WERI-Rb-1 (cell line): ENCODE measurements at regions not wholly inside any gene's neighbourhood (a gene's known extent, or its start where the extent isn't known, plus 50 kb on each side); places are given as distances from the start of the nearest gene placed in this dataset.

Source experiments
- DNase-seq: peaks from one replicate; pipeline ENCODE4 v3.0.0-alpha.2; 2020
- H3K27ac ChIP-seq: fragments of 250-450 bp; sonication (Bioruptor Pico); 2 replicates; pipeline ENCODE4 v1.5.1; 2020; ENCODE audit warnings: mild to moderate bottlenecking, moderate library complexity
- H3K27me3 ChIP-seq: fragments of 250-450 bp; sonication (Bioruptor Pico); 2 replicates; pipeline ENCODE4 v1.5.1; 2021; ENCODE audit warnings: mild to moderate bottlenecking, low read depth, moderate library complexity; ENCODE audit not compliant: insufficient read depth, severe bottlenecking
- H3K36me3 ChIP-seq: fragments of 250-450 bp; sonication (Bioruptor Pico); 2 replicates; pipeline ENCODE4 v1.5.1; 2020; ENCODE audit warnings: mild to moderate bottlenecking, moderate library complexity
- H3K4me3 ChIP-seq: 2 replicates; pipeline ENCODE4 v1.5.1; 2011; ENCODE audit warnings: low read depth, mild to moderate bottlenecking, control low read depth, low read length
- H3K9me3 ChIP-seq: fragments of 250-450 bp; sonication (Bioruptor Pico); 2 replicates; pipeline ENCODE4 v1.5.1; 2021; ENCODE audit warnings: mild to moderate bottlenecking, moderate library complexity; ENCODE audit not compliant: severe bottlenecking
- TF ChIP-seq, protein P1 (sequence below): IDR thresholded peaks from 2 replicates; pipeline ENCODE4 v1.5.1; 2011; ENCODE audit warnings: low read depth, mild to moderate bottlenecking, control low read depth, inconsistent platforms, low read length

DNA sequence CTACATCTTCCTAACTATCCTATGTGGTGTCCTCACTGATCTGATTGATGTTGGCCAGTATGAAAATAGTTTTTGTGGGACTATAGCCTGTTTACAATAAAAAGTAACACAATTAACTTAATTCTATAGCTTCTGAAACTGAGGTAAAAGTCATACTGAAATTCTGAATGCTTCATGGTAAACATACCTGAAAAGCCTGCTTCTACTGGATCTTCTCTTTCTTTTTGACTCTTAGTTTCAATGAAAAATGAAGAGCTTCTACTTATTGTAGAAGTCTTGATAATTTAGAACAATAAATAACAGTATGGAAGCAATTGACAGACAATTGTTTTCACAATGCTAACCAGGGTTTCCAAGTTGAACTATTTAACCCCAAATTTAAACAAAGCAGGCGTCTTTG, 383.9 kb upstream of the MMS22L start:
- DNase-seq: no peak
- Histone ChIP-seq H3K27ac (no peak overlapping the region), H3K27me3 (no peaks in the 10 kb centered on the region), H3K9me3 (no peaks in the 10 kb centered on the region), H3K36me3 (no peaks in the 10 kb centered on the region), H3K4me3 (no peak overlapping the region)
- TF ChIP-seq, protein P1, sequence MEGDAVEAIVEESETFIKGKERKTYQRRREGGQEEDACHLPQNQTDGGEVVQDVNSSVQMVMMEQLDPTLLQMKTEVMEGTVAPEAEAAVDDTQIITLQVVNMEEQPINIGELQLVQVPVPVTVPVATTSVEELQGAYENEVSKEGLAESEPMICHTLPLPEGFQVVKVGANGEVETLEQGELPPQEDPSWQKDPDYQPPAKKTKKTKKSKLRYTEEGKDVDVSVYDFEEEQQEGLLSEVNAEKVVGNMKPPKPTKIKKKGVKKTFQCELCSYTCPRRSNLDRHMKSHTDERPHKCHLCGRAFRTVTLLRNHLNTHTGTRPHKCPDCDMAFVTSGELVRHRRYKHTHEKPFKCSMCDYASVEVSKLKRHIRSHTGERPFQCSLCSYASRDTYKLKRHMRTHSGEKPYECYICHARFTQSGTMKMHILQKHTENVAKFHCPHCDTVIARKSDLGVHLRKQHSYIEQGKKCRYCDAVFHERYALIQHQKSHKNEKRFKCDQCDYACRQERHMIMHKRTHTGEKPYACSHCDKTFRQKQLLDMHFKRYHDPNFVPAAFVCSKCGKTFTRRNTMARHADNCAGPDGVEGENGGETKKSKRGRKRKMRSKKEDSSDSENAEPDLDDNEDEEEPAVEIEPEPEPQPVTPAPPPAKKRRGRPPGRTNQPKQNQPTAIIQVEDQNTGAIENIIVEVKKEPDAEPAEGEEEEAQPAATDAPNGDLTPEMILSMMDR: no peak

DNA sequence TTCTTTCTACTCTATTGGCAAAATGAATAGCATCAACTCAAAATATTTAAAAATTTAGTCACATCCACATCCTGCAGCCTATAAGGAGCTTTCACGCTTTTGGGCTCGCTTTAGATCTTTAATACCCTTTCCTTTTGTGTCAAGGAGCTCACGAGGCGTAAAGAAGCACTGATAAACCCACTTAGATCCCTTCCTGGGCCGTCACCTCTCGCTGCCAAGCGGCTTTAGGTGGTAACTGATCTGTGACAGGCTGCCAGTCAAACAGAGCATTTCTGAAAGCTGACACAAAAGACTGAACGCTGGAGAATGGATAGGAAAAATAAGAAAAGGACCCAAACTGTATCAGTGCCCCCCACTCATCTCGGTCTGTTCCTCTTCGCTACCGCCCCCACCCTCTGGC, 385.7 kb upstream of the MMS22L start:
- Histone ChIP-seq H3K27ac (no peak overlapping the region), H3K36me3 (no peaks in the 10 kb centered on the region), H3K27me3 (no peaks in the 10 kb centered on the region), H3K4me3 (peak overlapping the region; percentile 47), H3K9me3 (no peaks in the 10 kb centered on the region)
- TF ChIP-seq, protein P1: no peak
- DNase-seq: peak; percentile 78

DNA sequence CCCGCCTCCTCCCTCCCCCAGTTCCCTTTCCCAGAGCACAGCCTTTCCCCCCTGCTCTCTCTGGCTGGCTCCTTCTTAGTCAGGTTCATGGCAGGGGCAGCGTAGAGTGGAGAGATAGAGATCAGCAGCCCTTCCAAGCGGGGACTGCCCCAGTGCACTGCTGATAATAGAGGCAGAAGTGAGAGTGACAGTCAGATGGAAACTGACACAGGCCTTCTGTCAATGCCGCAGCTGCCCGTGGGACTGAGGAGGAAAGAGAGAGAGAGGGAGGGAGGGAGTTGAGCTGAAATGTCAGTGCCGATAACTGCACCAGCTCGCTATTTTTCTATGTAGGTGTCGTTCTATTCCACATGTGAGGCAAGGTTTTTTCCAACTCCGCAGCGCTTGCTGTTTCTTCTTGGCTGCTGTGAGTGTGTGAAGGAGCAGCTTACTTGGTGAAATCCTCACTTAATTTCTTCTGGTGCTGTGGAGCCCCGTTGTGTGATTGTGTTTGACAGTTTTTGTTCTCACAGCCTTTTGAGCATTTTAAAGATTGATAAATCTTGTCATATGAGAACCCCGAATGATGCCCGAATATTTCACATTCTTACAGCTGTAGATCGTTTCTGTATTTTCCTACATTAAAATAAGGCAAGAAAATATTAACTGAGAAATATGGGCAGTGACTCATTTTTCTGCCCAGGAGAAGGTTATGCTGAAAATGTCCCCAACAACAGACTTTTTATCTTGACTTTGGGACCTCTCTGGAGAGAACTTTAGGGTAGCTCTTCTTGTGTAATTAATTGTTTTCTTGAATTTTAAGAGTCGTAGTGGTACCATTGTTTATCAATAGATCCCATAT, 386.4 kb upstream of the MMS22L start:
- DNase-seq: peak; percentile 70
- Histone ChIP-seq H3K36me3 (no peaks in the 10 kb centered on the region), H3K27me3 (no peaks in the 10 kb centered on the region), H3K9me3 (no peaks in the 10 kb centered on the region), H3K27ac (no peak overlapping the region), H3K4me3 (peak overlapping the region; percentile 47)
- TF ChIP-seq, protein P1: no peak

DNA sequence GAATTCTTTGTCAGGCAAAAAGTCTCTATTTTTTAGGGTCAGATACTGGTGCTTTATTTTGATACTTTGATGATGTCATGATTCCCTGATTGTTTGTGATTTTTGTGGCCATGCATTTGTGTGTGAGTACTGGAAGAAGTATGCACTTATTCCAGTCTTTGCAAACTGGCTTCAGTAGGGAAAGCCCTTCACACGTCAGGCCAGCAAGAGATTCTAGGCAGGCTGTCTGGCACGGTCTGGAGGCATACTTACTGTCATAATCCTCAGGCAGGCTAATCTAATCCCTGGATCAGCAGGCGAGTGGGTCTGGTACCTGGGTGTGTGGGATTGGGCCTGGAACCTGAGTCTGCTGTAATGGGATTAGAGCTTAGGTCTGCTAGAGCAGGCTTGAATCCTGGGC, 391.8 kb upstream of the MMS22L start:
- H3K4me3 ChIP-seq: no peak overlapping the region
- TF ChIP-seq, protein P1: no peak
- H3K9me3 ChIP-seq: no peaks in the 10 kb centered on the region
- no peaks in the 10 kb centered on the region for H3K27me3 ChIP-seq
- H3K27ac ChIP-seq: no peak overlapping the region
- DNase-seq: peak; percentile 85
- no peaks in the 10 kb centered on the region for H3K36me3 ChIP-seq

DNA sequence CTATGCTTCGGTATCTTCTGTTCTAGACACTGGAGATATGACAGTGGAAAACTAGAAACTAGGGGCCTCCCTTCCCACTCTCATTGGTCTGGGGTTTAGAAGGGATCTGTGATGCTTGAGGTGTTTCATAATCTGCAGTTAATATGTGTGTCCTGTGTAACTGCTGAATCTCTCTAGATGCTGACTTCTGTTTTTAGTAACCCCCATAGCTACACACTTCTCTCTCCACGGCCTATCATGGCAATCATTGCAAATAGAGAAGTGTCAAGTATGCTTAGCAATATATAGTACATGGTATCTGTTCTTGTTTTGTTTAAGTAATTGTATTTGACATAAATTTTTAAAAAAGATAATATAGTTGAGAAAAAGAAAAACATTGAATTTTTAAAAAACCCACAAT, 394.6 kb upstream of the MMS22L start:
- Histone ChIP-seq H3K4me3 (no peak overlapping the region), H3K27ac (no peak overlapping the region), H3K36me3 (no peaks in the 10 kb centered on the region), H3K27me3 (no peaks in the 10 kb centered on the region), H3K9me3 (no peaks in the 10 kb centered on the region)
- TF ChIP-seq, protein P1: no peak
- DNase-seq: no peak

DNA sequence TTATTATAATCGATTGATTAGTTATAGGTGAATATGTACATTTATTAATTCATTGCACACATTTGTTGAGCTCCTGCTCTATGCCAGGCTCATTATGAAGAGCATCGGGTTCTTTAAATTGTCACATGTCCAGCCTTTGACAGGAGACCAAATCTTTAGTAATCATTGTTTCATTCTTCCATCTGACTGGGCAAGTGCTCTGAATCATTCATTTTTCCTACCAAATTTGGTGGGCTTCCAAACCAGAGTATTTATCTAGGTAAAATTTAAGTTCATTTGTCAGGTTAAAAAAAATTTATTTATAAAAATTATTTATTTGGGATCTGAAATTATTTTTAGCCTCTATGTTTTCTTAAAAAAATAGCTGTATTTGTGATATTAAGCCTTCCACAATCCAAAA, 404.9 kb upstream of the MMS22L start:
- no peak for DNase-seq
- no peaks in the 10 kb centered on the region for H3K9me3 ChIP-seq
- H3K27ac ChIP-seq: no peak overlapping the region
- no peak overlapping the region for H3K4me3 ChIP-seq
- TF ChIP-seq, protein P1: no peak
- no peaks in the 10 kb centered on the region for H3K27me3 ChIP-seq
- H3K36me3 ChIP-seq: no peaks in the 10 kb centered on the region
